C4-2B (cell line): ENCODE measurements at regions not wholly inside any gene's neighbourhood (a gene's known extent, or its start where the extent isn't known, plus 50 kb on each side); places are given as distances from the start of the nearest gene placed in this dataset.

ENCODE experiments used
- CTCF ChIP-seq: fragments of 450-650 bp; conservative IDR thresholded peaks from 2 replicates; pipeline ENCODE4 v1.5.1; 2017; ENCODE audit warnings: mild to moderate bottlenecking
- ZFX ChIP-seq: fragments of 450-650 bp; IDR thresholded peaks from 2 replicates; pipeline ENCODE4 v1.6.1; 2017

GRCh38 chr7:121800916-121801675 is 71.9 kb upstream of the PTPRZ1 start:
- no peak for TF ChIP-seq CTCF
- no peak for TF ChIP-seq ZFX
